GM19455 (cell line): ENCODE measurements at regions not wholly inside any gene's neighbourhood (a gene's known extent, or its start where the extent isn't known, plus 50 kb on each side); places are given as distances from the start of the nearest gene placed in this dataset.
A peak's percentile ranks its signal among the peaks of the same experiment; 100 is the strongest.
"Not testable (repeated sequence)": the region's sequence is repeated elsewhere in the genome, so short reads cannot be mapped to it uniquely, and the experiment has no call there.

Experiments
- ATAC-seq: cut with Tn5 transposase; IDR thresholded peaks from one replicate; pipeline ENCODE4 v1.9.1; 2021; ENCODE audit not compliant: unreplicated experiment

GRCh38 chr12:59405992-59406391, 189.8 kb upstream of the SLC16A7 start:
- ATAC-seq = no peak

- no peak for ATAC-seq
Measured at GRCh38 chr12:59404109-59404650, 191.6 kb upstream of the SLC16A7 start.

- peak; percentile 47 for ATAC-seq
Measured at GRCh38 chr12:59403259-59403932, 192.4 kb upstream of the SLC16A7 start.

GRCh38 chr12:59401862-59402261, 194.0 kb upstream of the SLC16A7 start:
- ATAC-seq = no peak

- no peak for ATAC-seq
Measured at GRCh38 chr12:59398164-59398563, 197.7 kb upstream of the SLC16A7 start.

- no peak for ATAC-seq
Measured at GRCh38 chr12:59396919-59397318, 198.9 kb upstream of the SLC16A7 start.

- ATAC-seq = no peak
Measured at GRCh38 chr12:59396519-59396918, 199.3 kb upstream of the SLC16A7 start.

- ATAC-seq = not testable (repeated sequence)
Measured at GRCh38 chr12:59395310-59395709, 200.5 kb upstream of the SLC16A7 start.

- no peak for ATAC-seq
Measured at GRCh38 chr12:59393506-59393905, 202.3 kb upstream of the SLC16A7 start.

- no peak for ATAC-seq
Measured at GRCh38 chr12:59389968-59390576, 205.8 kb upstream of the SLC16A7 start.

GRCh38 chr12:59388694-59389093, 207.1 kb upstream of the SLC16A7 start:
- ATAC-seq = no peak

- ATAC-seq = no peak
Measured at GRCh38 chr12:59388176-59388575, 207.7 kb upstream of the SLC16A7 start.

- ATAC-seq = no peak
Measured at GRCh38 chr12:59386236-59386635, 209.6 kb upstream of the SLC16A7 start.

GRCh38 chr12:59383079-59383822, 212.6 kb upstream of the SLC16A7 start:
- no peak for ATAC-seq

- ATAC-seq = no peak
Measured at GRCh38 chr12:59382282-59383078, 213.3 kb upstream of the SLC16A7 start.

- ATAC-seq = no peak
Measured at GRCh38 chr12:59381106-59381505, 214.7 kb upstream of the SLC16A7 start.

GRCh38 chr12:59375633-59376032, 220.2 kb upstream of the SLC16A7 start:
- no peak for ATAC-seq

- no peak for ATAC-seq
Measured at GRCh38 chr12:59374783-59375182, 221.0 kb upstream of the SLC16A7 start.

- ATAC-seq = no peak
Measured at GRCh38 chr12:59372956-59373355, 222.9 kb upstream of the SLC16A7 start.

- no peak for ATAC-seq
Measured at GRCh38 chr12:59370933-59371332, 224.9 kb upstream of the SLC16A7 start.

- no peak for ATAC-seq
Measured at GRCh38 chr12:59365133-59365532, 230.7 kb upstream of the SLC16A7 start.
